CD14-positive monocyte (primary cell): ENCODE measurements at regions not wholly inside any gene's neighbourhood (a gene's known extent, or its start where the extent isn't known, plus 50 kb on each side); places are given as distances from the start of the nearest gene placed in this dataset.
"Not testable (repeated sequence)": the region's sequence is repeated elsewhere in the genome, so short reads cannot be mapped to it uniquely, and the experiment has no call there.

Experiments used
- DNase-seq, 3 donors: peaks; one replicate each; pipeline ENCODE4 v3.0.0-alpha.2; 2011 to 2022
- H2AFZ ChIP-seq: 2 replicates; pipeline ENCODE4 v1.6.0; 2012; ENCODE audit warnings: mild to moderate bottlenecking, low read depth, low read length, inconsistent platforms; ENCODE audit not compliant: insufficient read depth, poor library complexity, severe bottlenecking
- H3K27ac ChIP-seq, 2 donors: 1 replicate in 1 of 2; 2 replicates in 1 of 2; pipeline ENCODE4 v1.5.1; 2012 to 2013; ENCODE audit warnings: low read length in 2 of 2, control low read depth in 1 of 2, inconsistent platforms in 1 of 2, low read depth in 1 of 2, mild to moderate bottlenecking in 1 of 2
- H3K27me3 ChIP-seq, 2 donors: one replicate each; pipeline versions ENCODE4 v1.6.0 to v1.6.1; 2011 to 2013; ENCODE audit warnings: low read length in 2 of 2; ENCODE audit not compliant: control insufficient read depth in 2 of 2, insufficient read depth in 2 of 2
- H3K36me3 ChIP-seq, 2 donors: replicated peaks in 1 of 2; 1 replicate in 1 of 2; 2 replicates in 1 of 2; pipeline versions ENCODE4 v1.5.1 to v1.6.1; 2012 to 2013; ENCODE audit warnings: low read length in 2 of 2, control low read depth in 1 of 2, inconsistent platforms in 1 of 2, mild to moderate bottlenecking in 1 of 2; ENCODE audit not compliant: insufficient read depth in 2 of 2, control insufficient read depth in 1 of 2
- H3K4me1 ChIP-seq, 2 donors: 1 replicate in 1 of 2; 2 replicates in 1 of 2; pipeline versions ENCODE4 v1.5.1 to v1.6.1; 2012 to 2013; ENCODE audit warnings: low read length in 2 of 2, control low read depth in 1 of 2, inconsistent platforms in 1 of 2, mild to moderate bottlenecking in 1 of 2, moderate library complexity in 1 of 2; ENCODE audit not compliant: insufficient read depth in 2 of 2, control insufficient read depth in 1 of 2
- H3K4me2 ChIP-seq: replicated peaks from 2 replicates; pipeline ENCODE3; 2012; ENCODE audit warnings: low read length, moderate library complexity, mild to moderate bottlenecking; ENCODE audit not compliant: poor library complexity, severe bottlenecking; ENCODE audit errors: extremely low read depth
- H3K4me3 ChIP-seq, 3 experiments: fragments of 200-600 bp in 1 of 3; sonication (generic) in 1 of 3; replicated peaks in 1 of 3; 1 replicate in 2 of 3; 2 replicates in 1 of 3; pipeline ENCODE4 v1.5.1; 2011 to 2013; ENCODE audit warnings: low read length in 3 of 3, mild to moderate bottlenecking in 3 of 3, control low read depth in 2 of 3, low read depth in 2 of 3, inconsistent platforms in 1 of 3, moderate library complexity in 1 of 3
- H3K79me2 ChIP-seq: 2 replicates; pipeline ENCODE4 v1.6.0; 2012; ENCODE audit warnings: mild to moderate bottlenecking, control low read depth, inconsistent platforms, low read length, moderate library complexity; ENCODE audit not compliant: insufficient read depth
- H3K9ac ChIP-seq: 2 replicates; pipeline ENCODE4 v1.6.0; 2017; ENCODE audit warnings: low read length, mild to moderate bottlenecking; ENCODE audit not compliant: insufficient read depth, poor library complexity, severe bottlenecking
- H3K9me3 ChIP-seq, 2 donors: replicated peaks in 1 of 2; 1 replicate in 1 of 2; 2 replicates in 1 of 2; pipeline versions ENCODE4 v1.5.1 to v1.6.1; 2012 to 2013; ENCODE audit warnings: low read length in 2 of 2, control low read depth in 1 of 2; ENCODE audit not compliant: control insufficient read depth in 1 of 2, insufficient read depth in 1 of 2
- H4K20me1 ChIP-seq: 2 replicates; pipeline ENCODE4 v1.6.0; 2012; ENCODE audit warnings: mild to moderate bottlenecking, low read length, control low read depth, moderate library complexity; ENCODE audit not compliant: insufficient read depth
- H3K27ac Mint-ChIP-seq, 7 donors: one replicate each; pipeline ENCODE4 v1.8.0; 2020; ENCODE audit warnings: mild to moderate bottlenecking in 7 of 7, mixed read lengths in 7 of 7, moderate library complexity in 6 of 7, inconsistent platforms in 2 of 7
- H3K27me3 Mint-ChIP-seq, 3 donors: one replicate each; pipeline ENCODE4 v1.8.0; 2021 to 2022; ENCODE audit warnings: low read depth in 3 of 3, mild to moderate bottlenecking in 3 of 3, mixed read lengths in 3 of 3, moderate library complexity in 3 of 3, inconsistent platforms in 1 of 3
- H3K36me3 Mint-ChIP-seq, 2 donors: one replicate each; pipeline ENCODE4 v1.8.0; 2020; ENCODE audit warnings: mixed read lengths in 2 of 2, inconsistent platforms in 1 of 2, mild to moderate bottlenecking in 1 of 2
- H3K4me1 Mint-ChIP-seq: one replicate; pipeline ENCODE4 v1.8.0; 2020; ENCODE audit warnings: mild to moderate bottlenecking, mixed read lengths
- H3K4me3 Mint-ChIP-seq, 2 donors: one replicate each; pipeline ENCODE4 v1.8.0; 2020; ENCODE audit warnings: mild to moderate bottlenecking in 2 of 2, mixed read lengths in 2 of 2, moderate library complexity in 1 of 2
- H3K9me3 Mint-ChIP-seq, 7 donors: one replicate each; pipeline ENCODE4 v1.8.0; 2020 to 2022; ENCODE audit warnings: mixed read lengths in 7 of 7, mild to moderate bottlenecking in 6 of 7, moderate library complexity in 6 of 7, inconsistent platforms in 2 of 7
- CTCF ChIP-seq: fragments of 200-600 bp; IDR thresholded peaks from one replicate; pipeline ENCODE4 v1.8.0; 2022; ENCODE audit warnings: antibody characterized with exemption, mild to moderate bottlenecking
- WGBS: methylation state at CpG from one replicate; pipeline ENCODE4 v1.1.5; 2013; ENCODE audit warnings: missing lambda C conversion rate; ENCODE audit not compliant: insufficient coverage; 5-methylcytosine and 5-hydroxymethylcytosine counted together
- intact Hi-C, 2 donors: fragments of 100-400 bp; cut with micrococcal nuclease; formaldehyde crosslinking; loops; one replicate each; pipeline versions ENCODE4 v1.15.0 to v1.15.1; 2023

- Histone ChIP-seq H3K36me3 (no peaks in the 10 kb centered on the region), H3K4me1 (no peaks in the 10 kb centered on the region), H3K27me3 (no peaks in the 10 kb centered on the region), H3K9ac (no peak overlapping the region), H3K27ac (no peak overlapping the region), H3K9me3 (no peaks in the 10 kb centered on the region), H4K20me1 (no peaks in the 10 kb centered on the region), H3K79me2 (no peaks in the 10 kb centered on the region), H3K4me2 (no peak overlapping the region), H2AFZ (no peak overlapping the region), H3K4me3 (no peak overlapping the region)
- TF ChIP-seq CTCF = no peak
- intact Hi-C loops = no loop called here
- no peaks in the 10 kb centered on the region for H3K36me3 Mint-ChIP-seq
- WGBS = no CpG with 5 or more reads among the region's 4 CpGs
- H3K9me3 Mint-ChIP-seq = peaks cover 0 to 8% (median 3%) of the 10 kb centered on the region in 7 donors
- H3K4me3 Mint-ChIP-seq = no peak overlapping the region
- H3K4me1 Mint-ChIP-seq = no peaks in the 10 kb centered on the region
- H3K27ac Mint-ChIP-seq = no peak overlapping the region
- no peak for DNase-seq
- H3K27me3 Mint-ChIP-seq = peaks cover 0 to 2% (median 0%) of the 10 kb centered on the region in 3 donors
Measured at GRCh38 chr2:16971722-16972234, 306.1 kb upstream of the CYRIA start.

- H3K9me3 Mint-ChIP-seq = not testable (repeated sequence)
- peak overlapping the region in 2 of 7 donors; percentile 6 to 42 for H3K27ac Mint-ChIP-seq
- WGBS = 100% methylated on average over 1 of the region's 3 CpGs
Measured at GRCh38 chr2:16970948-16971347, 305.3 kb upstream of the CYRIA start.

More at GRCh38 chr2:16970948-16971347, 305.3 kb upstream of the CYRIA start:
- H3K27me3 Mint-ChIP-seq, H3K4me1 ChIP-seq, H3K27ac ChIP-seq, H3K79me2 ChIP-seq, H3K9me3 ChIP-seq, H3K36me3 Mint-ChIP-seq, H3K4me3 ChIP-seq, H4K20me1 ChIP-seq, H3K4me1 Mint-ChIP-seq, H3K36me3 ChIP-seq, H3K9ac ChIP-seq, H2AFZ ChIP-seq, intact Hi-C loops, H3K4me3 Mint-ChIP-seq, H3K27me3 ChIP-seq, H3K4me2 ChIP-seq: not testable (repeated sequence)
- DNase-seq = peak in 1 of 3 donors; percentile 8
